Mesendoderm (in vitro differentiated cells): ENCODE measurements at regions not wholly inside any gene's neighbourhood (a gene's known extent, or its start where the extent isn't known, plus 50 kb on each side); places are given as distances from the start of the nearest gene placed in this dataset.

Source experiments
- DNase-seq: peaks from one replicate; pipeline ENCODE4 v3.0.0; 2013
- H2AK5ac ChIP-seq: 2 replicates; pipeline ENCODE4 v1.6.1; 2013; ENCODE audit warnings: low read length, inconsistent platforms
- H2BK120ac ChIP-seq: 2 replicates; pipeline ENCODE4 v1.6.1; 2013; ENCODE audit warnings: low read depth, mild to moderate bottlenecking, low read length, moderate library complexity, mixed read lengths
- H2BK15ac ChIP-seq: replicated peaks from 2 replicates; pipeline ENCODE4 v1.6.1; 2013; ENCODE audit warnings: low read depth, mild to moderate bottlenecking, moderate library complexity
- H2BK5ac ChIP-seq: 2 replicates; pipeline ENCODE4 v1.6.1; 2013; ENCODE audit warnings: low read length, inconsistent platforms
- H3K18ac ChIP-seq: 2 replicates; pipeline ENCODE4 v1.6.1; 2013; ENCODE audit warnings: mild to moderate bottlenecking, low read length, mixed read lengths
- H3K23ac ChIP-seq: one replicate; pipeline ENCODE4 v1.6.1; 2013; ENCODE audit warnings: low read length
- H3K27ac ChIP-seq: 2 replicates; pipeline ENCODE4 v1.5.1; 2013; ENCODE audit warnings: low read depth, mild to moderate bottlenecking, inconsistent platforms, low read length, moderate library complexity
- H3K27me3 ChIP-seq: 2 replicates; pipeline ENCODE4 v1.6.1; 2013; ENCODE audit warnings: low read length, control low read depth, mild to moderate bottlenecking, inconsistent platforms; ENCODE audit not compliant: insufficient read depth, poor library complexity
- H3K36me3 ChIP-seq: 2 replicates; pipeline ENCODE4 v1.6.1; 2013; ENCODE audit warnings: low read length, inconsistent platforms; ENCODE audit not compliant: control insufficient read depth, insufficient read depth
- H3K4ac ChIP-seq: one replicate; pipeline ENCODE4 v1.6.1; 2013; ENCODE audit warnings: low read depth, mild to moderate bottlenecking, low read length, moderate library complexity
- H3K4me1 ChIP-seq: 2 replicates; pipeline ENCODE4 v1.6.1; 2013; ENCODE audit warnings: low read depth, low read length, inconsistent platforms; ENCODE audit not compliant: control insufficient read depth
- H3K4me2 ChIP-seq: 2 replicates; pipeline ENCODE4 v1.6.1; 2013; ENCODE audit warnings: low read length
- H3K4me3 ChIP-seq: 2 replicates; pipeline ENCODE4 v1.5.1; 2013; ENCODE audit warnings: mild to moderate bottlenecking, low read length
- H3K56ac ChIP-seq: one replicate; pipeline ENCODE4 v1.6.1; 2013; ENCODE audit warnings: low read length
- H3K79me1 ChIP-seq: 2 replicates; pipeline ENCODE4 v1.6.1; 2013; ENCODE audit warnings: low read length, inconsistent platforms
- H3K79me2 ChIP-seq: 2 replicates; pipeline ENCODE4 v1.6.1; 2013; ENCODE audit warnings: mild to moderate bottlenecking, low read length; ENCODE audit not compliant: control insufficient read depth, insufficient read depth
- H3K9ac ChIP-seq: 2 replicates; pipeline ENCODE4 v1.6.1; 2013; ENCODE audit warnings: low read length, inconsistent platforms
- H4K5ac ChIP-seq: one replicate; pipeline ENCODE4 v1.6.1; 2013; ENCODE audit warnings: low read length
- H4K8ac ChIP-seq: one replicate; pipeline ENCODE4 v1.6.1; 2013; ENCODE audit warnings: low read depth, mild to moderate bottlenecking, control low read depth, low read length, moderate library complexity
- WGBS: extraction: QIAGEN DNeasy Blood & Tissue Kit; methylation state at CpG from one replicate; pipeline ENCODE4 v1.1.7; 2013; ENCODE audit warnings: low lambda C conversion rate, missing lambda C conversion rate; ENCODE audit not compliant: insufficient coverage; ENCODE audit errors: extremely low coverage; 5-methylcytosine and 5-hydroxymethylcytosine counted together

DNA sequence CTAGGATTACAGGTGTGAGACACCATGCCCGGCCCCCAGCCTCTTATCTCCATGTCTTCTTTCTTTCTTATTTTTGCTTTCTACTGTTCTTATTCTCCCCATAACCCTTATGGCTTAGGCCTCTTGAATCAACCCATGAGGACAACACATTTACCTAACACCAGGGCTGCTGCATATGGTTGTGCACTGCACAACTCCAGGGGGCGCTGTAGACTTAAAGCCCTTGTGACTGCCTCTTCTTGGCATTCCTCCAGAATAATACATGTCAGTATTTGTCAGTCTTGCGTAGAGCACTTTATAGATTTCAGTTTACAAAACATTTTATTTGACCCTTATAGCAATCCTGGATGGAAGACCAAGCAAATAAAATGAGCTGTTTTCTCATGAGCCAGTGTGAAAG, 225.0 kb upstream of the SALL1 start:
- H2BK15ac ChIP-seq: no peak overlapping the region
- H3K36me3 ChIP-seq: no peaks in the 10 kb centered on the region
- no peak overlapping the region for H3K4ac ChIP-seq
- no peak overlapping the region for H3K56ac ChIP-seq
- H3K4me2 ChIP-seq: no peak overlapping the region
- no peak overlapping the region for H3K23ac ChIP-seq
- no peak overlapping the region for H2BK120ac ChIP-seq
- no peak overlapping the region for H2AK5ac ChIP-seq
- no peak for DNase-seq
- no CpG with 5 or more reads among the region's 3 CpGs for WGBS
- no peaks in the 10 kb centered on the region for H3K4me1 ChIP-seq
- no peak overlapping the region for H2BK5ac ChIP-seq
- no peak overlapping the region for H4K5ac ChIP-seq
- no peak overlapping the region for H3K27ac ChIP-seq
- H3K18ac ChIP-seq: no peak overlapping the region
- H3K27me3 ChIP-seq: no peaks in the 10 kb centered on the region
- H4K8ac ChIP-seq: no peak overlapping the region
- H3K79me2 ChIP-seq: no peaks in the 10 kb centered on the region
- no peak overlapping the region for H3K9ac ChIP-seq
- no peak overlapping the region for H3K4me3 ChIP-seq
- no peaks in the 10 kb centered on the region for H3K79me1 ChIP-seq

DNA sequence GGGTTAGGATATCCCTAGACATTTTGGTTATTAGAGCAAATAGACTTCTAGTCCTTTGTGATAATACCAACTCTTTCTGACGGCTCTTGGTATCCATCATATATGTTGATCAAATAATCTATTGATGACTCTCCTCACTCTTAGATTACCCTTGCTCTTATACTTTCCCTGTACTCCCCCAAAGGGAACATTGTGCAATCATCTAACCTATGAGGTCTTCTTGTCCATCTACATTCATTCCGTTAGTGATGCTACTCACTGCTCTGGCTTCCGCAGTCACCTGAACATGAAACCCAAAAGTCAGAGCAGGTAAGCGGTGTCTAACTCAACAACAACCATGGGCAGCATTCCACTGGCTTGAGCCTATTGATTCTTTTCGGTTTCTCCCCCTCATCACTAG, 223.7 kb upstream of the SALL1 start:
- no peak for DNase-seq
- Histone ChIP-seq H3K9ac (no peak overlapping the region), H3K23ac (no peak overlapping the region), H2BK120ac (no peak overlapping the region), H3K79me2 (no peaks in the 10 kb centered on the region), H3K4ac (no peak overlapping the region), H2BK5ac (no peak overlapping the region), H3K27me3 (no peaks in the 10 kb centered on the region), H2AK5ac (peak overlapping the region; percentile 45), H3K4me1 (no peaks in the 10 kb centered on the region), H3K36me3 (no peaks in the 10 kb centered on the region), H2BK15ac (no peak overlapping the region), H3K27ac (no peak overlapping the region), H3K4me2 (no peak overlapping the region), H3K4me3 (no peak overlapping the region), H3K18ac (no peak overlapping the region), H3K56ac (no peak overlapping the region), H3K79me1 (no peaks in the 10 kb centered on the region), H4K8ac (no peak overlapping the region), H4K5ac (no peak overlapping the region)
- no CpG with 5 or more reads among the region's 5 CpGs for WGBS

- Histone ChIP-seq H3K4me3 (no peak overlapping the region), H3K79me1 (no peaks in the 10 kb centered on the region), H4K5ac (no peak overlapping the region), H3K36me3 (no peaks in the 10 kb centered on the region), H3K4me2 (no peak overlapping the region), H3K27ac (no peak overlapping the region), H3K4me1 (no peaks in the 10 kb centered on the region), H3K18ac (no peak overlapping the region), H3K9ac (no peak overlapping the region), H2AK5ac (no peak overlapping the region), H3K27me3 (no peaks in the 10 kb centered on the region), H3K23ac (no peak overlapping the region), H2BK120ac (no peak overlapping the region), H2BK5ac (no peak overlapping the region), H3K4ac (no peak overlapping the region), H3K79me2 (no peaks in the 10 kb centered on the region), H3K56ac (no peak overlapping the region), H4K8ac (no peak overlapping the region), H2BK15ac (no peak overlapping the region)
- no peak for DNase-seq
- WGBS: 100% methylated on average over 1 of the region's 2 CpGs
Measured at GRCh38 chr16:51374346-51374745, 223.3 kb upstream of the SALL1 start.

DNA sequence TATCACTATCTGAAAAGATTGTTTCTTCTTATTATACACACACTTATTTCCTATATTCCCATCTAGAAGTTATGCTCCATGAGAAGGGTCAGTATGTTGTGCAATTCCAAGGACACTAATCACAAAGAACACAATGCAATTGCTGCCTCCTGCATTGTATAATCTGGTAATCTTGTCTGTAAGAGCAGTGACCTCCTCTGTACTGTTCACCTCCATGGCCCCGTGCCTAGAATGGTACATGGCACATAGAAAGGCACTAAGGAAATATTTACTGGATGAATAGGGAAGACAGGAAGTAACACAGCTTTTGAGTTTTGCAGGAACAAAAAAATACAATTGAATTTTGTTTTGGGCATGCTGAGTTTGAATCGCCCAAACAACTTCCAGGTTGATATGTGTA, 214.6 kb upstream of the SALL1 start:
- WGBS: no CpG with 5 or more reads among the region's 2 CpGs
- Histone ChIP-seq H3K23ac (no peak overlapping the region), H3K56ac (no peak overlapping the region)

GRCh38 chr16:51359141-51359955, 208.3 kb upstream of the SALL1 start:
- H4K8ac ChIP-seq: no peak overlapping the region
- peak; percentile 57 for DNase-seq
- H2BK5ac ChIP-seq: no peak overlapping the region
- no peak overlapping the region for H3K23ac ChIP-seq
- no peaks in the 10 kb centered on the region for H3K27me3 ChIP-seq
- no peak overlapping the region for H3K4me2 ChIP-seq
- no peak overlapping the region for H2BK15ac ChIP-seq
- no peak overlapping the region for H3K56ac ChIP-seq
- H3K36me3 ChIP-seq: no peaks in the 10 kb centered on the region
- no peaks in the 10 kb centered on the region for H3K79me1 ChIP-seq
- H3K9ac ChIP-seq: no peak overlapping the region
- no peak overlapping the region for H3K27ac ChIP-seq
- no peak overlapping the region for H2BK120ac ChIP-seq
- whole genome bisulfite sequencing: no CpG with 5 or more reads among the region's 17 CpGs
- H2AK5ac ChIP-seq: no peak overlapping the region
- H3K4ac ChIP-seq: no peak overlapping the region
- no peak overlapping the region for H3K18ac ChIP-seq
- no peak overlapping the region for H4K5ac ChIP-seq
- H3K4me3 ChIP-seq: no peak overlapping the region
- H3K79me2 ChIP-seq: no peaks in the 10 kb centered on the region
- peaks cover 3% of the 10 kb centered on the region for H3K4me1 ChIP-seq

More for the DNA sequence above, 214.6 kb upstream of the SALL1 start:
- Histone ChIP-seq H3K18ac (no peak overlapping the region), H3K36me3 (no peaks in the 10 kb centered on the region), H3K27ac (no peak overlapping the region), H3K79me1 (no peaks in the 10 kb centered on the region), H4K8ac (no peak overlapping the region), H4K5ac (no peak overlapping the region), H2AK5ac (no peak overlapping the region), H3K79me2 (no peaks in the 10 kb centered on the region), H2BK5ac (no peak overlapping the region), H2BK120ac (no peak overlapping the region), H2BK15ac (no peak overlapping the region), H3K4me3 (no peak overlapping the region), H3K27me3 (no peaks in the 10 kb centered on the region), H3K4ac (no peak overlapping the region), H3K9ac (no peak overlapping the region), H3K4me2 (no peak overlapping the region), H3K4me1 (no peaks in the 10 kb centered on the region)
- no peak for DNase-seq

DNA sequence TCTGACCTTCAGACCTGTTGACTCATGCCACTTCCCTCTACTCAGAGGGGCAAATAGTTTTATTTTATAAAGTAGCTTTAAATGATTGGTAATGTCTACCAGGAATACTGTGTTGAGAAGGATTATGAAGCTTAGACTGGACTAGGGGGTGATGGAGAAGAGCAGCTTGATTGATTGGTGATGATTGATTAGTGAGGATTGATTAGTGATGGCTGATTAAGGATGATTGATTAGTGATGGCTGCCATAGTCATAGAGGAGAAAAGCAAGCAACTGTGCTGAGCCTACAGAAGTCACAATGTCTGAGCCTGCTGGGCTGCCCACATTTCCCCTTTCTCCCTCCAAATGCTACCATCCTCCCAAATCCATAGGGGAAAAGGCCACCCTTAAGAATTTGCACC, 206.8 kb upstream of the SALL1 start:
- H3K56ac ChIP-seq: no peak overlapping the region
- no peaks in the 10 kb centered on the region for H3K79me1 ChIP-seq
- H4K5ac ChIP-seq: no peak overlapping the region
- no peak overlapping the region for H3K4ac ChIP-seq
- no peak overlapping the region for H3K18ac ChIP-seq
- no peak for DNase-seq
- peaks cover 3% of the 10 kb centered on the region for H3K4me1 ChIP-seq
- no peak overlapping the region for H2AK5ac ChIP-seq
- no peaks in the 10 kb centered on the region for H3K36me3 ChIP-seq
- no peak overlapping the region for H4K8ac ChIP-seq
- no peaks in the 10 kb centered on the region for H3K27me3 ChIP-seq
- H3K4me2 ChIP-seq: no peak overlapping the region
- H3K4me3 ChIP-seq: no peak overlapping the region
- H2BK15ac ChIP-seq: no peak overlapping the region
- no peak overlapping the region for H2BK120ac ChIP-seq
- no peaks in the 10 kb centered on the region for H3K79me2 ChIP-seq
- no peak overlapping the region for H3K9ac ChIP-seq
- H3K27ac ChIP-seq: no peak overlapping the region
- H2BK5ac ChIP-seq: no peak overlapping the region
- H3K23ac ChIP-seq: no peak overlapping the region
